Ramos (cell line): ENCODE measurements at regions not wholly inside any gene's neighbourhood (a gene's known extent, or its start where the extent isn't known, plus 50 kb on each side); places are given as distances from the start of the nearest gene placed in this dataset.
"Not testable (repeated sequence)": the region's sequence is repeated elsewhere in the genome, so short reads cannot be mapped to it uniquely, and the experiment has no call there.

ENCODE experiments used
- in situ Hi-C: fragments of 300-500 bp; cut with MboI; formaldehyde crosslinking; loops from one replicate; pipeline ENCODE4 v1.14.3; 2022; ENCODE audit warnings: low sequenced_read_pairs; ENCODE audit not compliant: unreplicated experiment

DNA sequence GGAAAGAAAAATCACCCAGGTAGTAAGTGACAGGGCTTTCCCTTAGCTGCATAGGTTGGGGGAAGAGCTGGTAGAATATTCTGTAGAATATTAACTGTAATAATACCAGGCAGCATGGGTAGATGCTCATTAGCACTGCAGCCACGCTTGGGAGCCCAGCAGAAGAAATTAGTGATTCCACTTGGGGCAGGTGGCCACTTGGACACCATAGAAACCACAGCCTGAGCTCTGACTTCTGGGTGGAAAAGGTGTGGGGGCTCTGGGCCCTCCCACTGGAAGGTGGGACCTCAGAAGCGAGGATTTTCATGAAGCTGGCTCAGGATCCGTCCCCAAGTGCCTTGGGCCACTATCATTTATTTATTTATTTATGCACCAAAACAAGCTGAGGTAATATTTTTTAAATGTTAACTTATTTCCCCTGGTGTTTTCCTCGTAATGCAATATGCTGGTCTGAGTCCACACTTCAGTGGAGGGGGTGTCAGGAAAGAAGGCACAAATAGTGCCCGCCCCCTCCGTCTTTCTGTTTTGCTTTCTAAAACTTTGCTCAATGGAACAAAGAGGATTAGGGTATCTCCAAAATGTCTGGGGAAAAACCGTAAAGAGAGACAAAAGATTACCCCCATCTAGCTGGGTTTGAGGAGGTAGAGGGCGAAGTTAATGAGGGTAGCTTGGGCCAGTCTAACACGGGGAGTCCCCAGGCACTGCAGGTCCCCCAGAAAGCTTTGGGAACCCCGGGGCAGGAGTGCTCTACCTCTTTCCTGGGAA is 75.2 kb upstream of the GADD45A start:
- in situ Hi-C loops: no loop called here

DNA sequence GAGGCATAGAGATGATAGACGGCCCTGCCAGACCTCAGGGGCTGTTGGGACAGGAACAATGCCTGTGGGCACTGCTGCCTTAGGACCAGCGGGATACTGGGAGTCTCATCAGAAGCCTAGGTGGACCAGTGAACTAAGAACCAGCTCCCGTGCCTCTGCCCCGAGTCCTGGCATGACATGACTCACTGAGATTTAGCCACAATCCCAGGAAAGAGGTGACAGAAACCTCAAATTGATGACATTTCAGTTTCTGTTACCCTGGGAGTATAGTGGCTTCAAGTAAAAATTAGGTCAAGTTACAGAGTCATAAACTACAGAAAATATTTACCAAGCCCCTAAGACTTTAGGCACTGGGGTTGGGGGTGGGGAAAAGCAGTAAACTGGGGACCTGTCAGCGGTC is 74.6 kb upstream of the GADD45A start:
- in situ Hi-C loops: no loop called here

DNA sequence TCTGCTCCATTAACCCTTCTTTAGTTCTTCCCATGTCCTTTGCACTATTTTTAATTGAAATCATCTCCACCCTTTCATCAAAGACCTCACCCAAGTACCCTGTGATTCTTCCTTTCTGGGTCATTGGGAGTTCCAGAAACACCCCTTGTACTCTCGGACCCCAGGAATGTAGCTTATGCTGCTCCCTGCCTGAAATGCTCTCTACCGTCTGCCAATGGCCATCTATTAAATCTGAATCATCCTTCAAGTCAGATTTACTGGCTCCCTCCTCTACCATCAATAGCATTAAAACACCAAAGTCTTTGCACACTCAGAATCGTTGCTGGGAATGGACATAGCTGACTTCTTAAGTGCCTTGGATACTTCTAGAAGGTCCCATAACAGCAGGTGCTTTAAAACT is 73.2 kb upstream of the GADD45A start:
- in situ Hi-C loops: no loop called here

DNA sequence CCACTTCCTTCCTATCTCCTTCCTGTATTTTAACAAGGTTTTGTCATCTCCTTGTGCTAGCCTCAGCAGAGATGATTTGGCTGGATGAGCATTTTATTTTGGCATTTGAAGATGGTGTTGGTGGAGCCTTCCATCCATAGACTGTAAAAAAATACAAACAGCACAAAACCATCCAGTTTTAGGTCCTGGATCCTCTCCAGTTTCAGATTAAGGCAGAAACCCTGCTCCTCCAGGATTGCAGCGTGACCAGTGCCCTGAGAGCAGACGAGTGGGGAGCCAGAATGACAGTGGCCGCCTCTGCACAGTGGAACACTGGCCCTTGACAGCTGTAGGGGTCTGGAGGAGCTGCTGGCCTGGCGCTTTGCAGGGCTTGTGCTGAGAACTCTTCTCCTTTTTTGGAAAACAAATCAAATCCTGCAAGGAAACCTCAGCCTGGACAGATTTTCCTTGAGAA is 72.2 kb upstream of the GADD45A start:
- in situ Hi-C loops: no loop called here

DNA sequence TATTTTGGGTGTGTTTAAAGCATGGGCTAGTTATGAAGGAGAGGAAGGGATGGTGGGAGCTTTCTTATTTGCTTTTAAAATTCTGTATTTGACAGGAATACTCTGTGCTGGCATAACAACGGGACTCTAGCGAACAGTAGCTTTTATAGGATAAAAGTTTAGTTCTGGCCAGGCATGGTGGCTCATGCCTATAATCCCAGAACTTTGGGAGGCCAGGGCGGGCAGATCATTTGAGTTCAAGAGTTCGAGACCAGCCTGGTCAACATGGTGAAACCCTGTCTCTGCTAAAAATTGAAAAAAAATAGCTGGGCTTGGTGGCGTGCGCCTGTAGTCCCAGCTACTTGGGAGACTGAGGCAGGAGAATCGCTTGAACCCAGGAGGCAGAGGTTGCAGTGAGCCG is 71.5 kb upstream of the GADD45A start:
- in situ Hi-C loops: not testable (repeated sequence)

DNA sequence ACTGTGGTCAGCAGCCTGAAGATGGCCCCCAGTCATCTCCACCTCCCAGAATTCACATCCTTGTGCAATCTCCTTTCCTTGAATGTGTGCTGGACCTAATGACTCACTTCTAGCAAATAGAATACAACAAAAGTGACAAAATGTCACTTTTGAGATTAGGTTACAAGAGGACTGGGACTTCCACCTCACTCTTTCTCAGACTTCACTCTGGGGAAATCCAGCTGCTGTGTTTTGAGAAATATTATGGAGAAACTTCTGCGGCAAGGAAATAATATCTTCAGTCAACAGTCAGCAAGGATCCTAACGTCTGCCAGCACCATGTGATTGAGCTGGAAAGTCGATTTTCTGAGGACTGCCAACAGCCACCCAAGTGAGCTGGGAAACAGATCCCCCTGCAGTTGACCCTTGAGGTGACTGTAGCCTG is 70.5 kb upstream of the GADD45A start:
- in situ Hi-C loops: no loop called here

DNA sequence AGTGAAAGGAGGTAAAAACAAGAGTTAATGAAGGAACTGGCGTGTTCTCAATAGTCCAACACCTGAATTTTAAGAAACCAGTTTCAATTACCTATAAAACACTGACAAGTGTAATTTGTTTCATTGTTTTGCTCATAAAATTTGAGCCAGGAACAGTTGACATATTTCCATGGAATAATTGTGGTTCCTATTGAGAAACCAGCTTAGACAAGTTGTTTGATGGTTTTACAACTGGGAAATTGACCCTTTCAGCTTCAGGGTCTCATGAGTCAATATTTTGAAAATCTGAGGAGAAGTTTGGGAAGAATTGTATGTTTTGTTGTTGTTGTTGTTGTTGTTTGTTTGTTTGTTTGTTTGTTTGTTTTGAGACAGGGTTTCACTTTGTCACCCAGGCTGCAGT is 69.1 kb upstream of the GADD45A start:
- in situ Hi-C loops: no loop called here

DNA sequence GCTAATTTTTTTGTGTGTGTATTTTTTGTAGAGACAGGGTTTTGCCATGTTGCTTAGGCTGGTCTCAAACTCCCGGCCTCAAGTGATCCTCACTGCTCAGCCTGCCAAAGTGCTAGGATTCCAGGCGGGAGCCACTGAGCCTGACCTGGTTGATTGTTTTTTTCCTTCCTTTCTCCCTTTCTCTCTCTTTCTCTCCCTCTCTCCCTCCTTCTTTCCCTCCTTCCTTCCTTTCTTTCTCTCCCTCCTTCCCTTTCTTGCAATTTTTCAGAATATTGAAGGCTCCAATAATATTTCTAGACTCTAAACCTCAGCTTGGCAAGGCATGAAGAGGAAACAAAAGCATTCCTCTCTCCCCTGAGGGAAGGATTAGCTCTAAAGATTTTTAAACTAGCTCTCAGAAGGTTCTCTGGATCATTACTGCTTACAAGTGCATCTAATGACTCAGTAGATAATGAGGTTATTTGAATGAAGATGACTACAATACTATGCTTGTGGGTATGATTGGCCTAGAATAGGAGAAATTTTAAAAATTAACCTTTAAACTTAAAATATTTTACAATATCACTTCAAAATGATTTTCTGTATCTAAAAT is 68.5 kb upstream of the GADD45A start:
- in situ Hi-C loops: no loop called here

DNA sequence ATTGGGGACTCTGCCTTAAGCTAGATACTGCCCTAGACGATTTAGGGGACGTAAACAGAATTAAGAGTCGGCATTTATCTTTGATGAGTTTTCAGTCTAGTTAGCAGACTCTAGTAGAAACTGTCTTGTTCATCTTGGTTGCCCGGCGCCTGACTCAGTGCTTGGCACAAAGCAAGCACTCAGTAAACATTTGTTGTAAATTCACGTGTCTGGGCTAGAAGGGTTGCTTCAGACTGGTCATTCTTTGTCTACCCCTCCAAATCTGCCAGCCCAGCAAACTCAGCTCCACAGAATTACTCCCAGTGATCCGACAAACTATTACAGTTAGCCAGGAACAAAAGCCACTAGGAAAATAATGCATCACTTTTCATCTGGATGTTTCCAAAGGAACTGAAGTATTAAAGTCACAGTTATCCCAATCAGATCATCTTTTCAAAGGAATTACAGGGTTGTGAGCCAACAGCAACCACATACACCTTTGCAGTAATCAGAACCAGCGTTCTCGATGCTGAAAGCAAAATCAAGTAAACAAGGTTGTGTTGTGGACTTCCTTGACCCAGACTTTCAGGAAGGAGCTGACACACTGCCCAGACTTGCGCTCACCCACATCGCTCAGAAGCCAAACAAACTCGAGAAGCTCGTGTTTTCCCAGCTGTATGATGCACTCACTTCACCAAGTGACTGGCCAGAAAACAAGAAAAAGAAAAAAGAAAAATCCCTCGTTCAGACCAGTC is 66.5 kb upstream of the GADD45A start:
- in situ Hi-C loops: no loop called here

DNA sequence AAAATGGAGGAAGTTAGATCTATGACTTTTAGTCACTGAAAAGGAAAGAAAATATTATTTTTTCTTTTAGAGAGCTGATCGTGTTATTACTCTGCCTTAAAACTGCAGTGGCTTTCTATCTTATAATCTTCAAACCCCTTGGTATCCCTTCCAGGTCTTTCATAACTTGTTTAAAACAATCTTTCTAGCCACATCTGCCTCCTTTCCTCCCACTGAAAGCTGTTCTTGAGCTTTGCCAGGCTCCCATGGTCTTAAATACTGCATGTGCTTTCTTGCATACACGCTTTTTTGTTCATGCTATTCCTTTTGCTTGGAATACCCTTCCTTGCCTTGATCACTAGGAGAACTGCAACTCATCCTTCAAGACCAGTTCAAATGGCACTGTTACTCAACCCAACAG is 65.9 kb upstream of the GADD45A start:
- in situ Hi-C loops: no loop called here

DNA sequence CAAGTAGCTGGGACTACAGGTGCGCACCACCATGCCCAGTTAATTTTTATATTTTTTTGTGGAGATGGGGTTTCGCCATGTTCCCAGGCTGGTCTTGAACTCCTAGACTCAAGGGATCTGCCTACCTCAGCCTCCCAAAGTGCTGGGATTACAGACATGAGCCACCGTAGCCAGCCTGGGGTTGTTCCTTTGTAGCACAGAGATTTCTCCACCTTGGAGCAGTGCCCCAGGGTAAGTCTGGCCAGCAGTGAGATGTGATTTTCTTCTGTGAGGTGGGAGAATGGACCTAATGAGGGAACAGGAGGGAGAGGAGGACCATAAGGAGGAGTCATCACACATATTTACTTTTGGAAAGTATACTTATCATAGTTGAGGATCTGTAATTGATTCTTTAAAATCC is 61.1 kb upstream of the GADD45A start:
- in situ Hi-C loops: no loop called here

DNA sequence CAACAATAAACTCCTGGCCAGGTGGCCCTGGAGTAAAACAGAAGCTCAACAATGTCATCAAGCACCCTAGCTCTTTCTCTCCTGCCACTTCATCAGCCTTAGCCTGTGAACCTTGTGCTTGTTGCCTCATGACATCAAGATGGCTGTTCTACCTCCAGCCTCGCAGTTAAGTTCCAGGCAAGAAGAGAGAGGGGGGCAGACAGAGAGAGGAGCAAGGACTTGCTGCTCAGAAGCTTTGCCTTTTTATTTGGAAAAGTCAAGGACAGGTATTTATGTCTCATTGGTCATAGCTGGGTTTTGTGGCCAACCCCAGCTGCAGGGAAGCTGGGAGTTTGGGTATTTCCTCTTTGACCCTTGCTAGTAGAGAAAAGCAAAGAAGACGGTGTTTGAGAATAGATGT is 60.3 kb upstream of the GADD45A start:
- in situ Hi-C loops: no loop called here

DNA sequence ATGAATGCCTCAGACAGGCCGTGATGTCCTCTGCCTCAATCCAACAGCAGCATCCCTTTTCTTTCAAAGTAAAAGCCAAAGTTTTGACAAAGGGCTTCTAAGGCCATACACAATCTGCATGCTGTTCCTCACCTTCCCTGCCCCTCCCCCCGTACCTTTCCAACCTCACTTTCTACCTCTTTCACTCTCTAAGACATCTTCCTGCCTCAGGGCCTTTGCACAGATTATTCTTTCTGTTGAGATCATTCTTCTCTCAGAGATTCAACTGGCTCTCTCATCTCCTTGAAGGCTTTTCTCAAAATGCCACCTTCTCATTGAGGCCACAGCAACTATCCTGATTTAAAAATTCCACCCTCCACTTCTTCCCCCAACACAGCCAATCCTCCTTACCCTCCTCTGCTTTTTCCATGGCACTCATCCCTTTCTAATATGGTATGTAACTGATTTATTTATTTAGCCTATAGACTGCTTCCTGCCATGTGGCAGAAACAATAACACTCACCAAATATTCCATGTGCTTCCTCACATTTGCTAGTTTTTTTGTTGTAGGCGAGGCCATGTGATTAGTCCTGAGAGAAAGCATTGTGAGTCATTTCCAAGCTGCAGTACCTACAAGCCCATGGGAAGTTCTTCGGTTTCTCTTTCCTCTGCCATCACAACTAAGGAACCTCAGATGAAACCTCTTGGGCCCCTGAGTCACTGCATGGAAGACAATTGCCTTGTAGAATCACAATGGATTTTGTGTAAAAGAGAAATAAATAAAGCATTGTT is 58.7 kb upstream of the GADD45A start:
- in situ Hi-C loops: no loop called here

DNA sequence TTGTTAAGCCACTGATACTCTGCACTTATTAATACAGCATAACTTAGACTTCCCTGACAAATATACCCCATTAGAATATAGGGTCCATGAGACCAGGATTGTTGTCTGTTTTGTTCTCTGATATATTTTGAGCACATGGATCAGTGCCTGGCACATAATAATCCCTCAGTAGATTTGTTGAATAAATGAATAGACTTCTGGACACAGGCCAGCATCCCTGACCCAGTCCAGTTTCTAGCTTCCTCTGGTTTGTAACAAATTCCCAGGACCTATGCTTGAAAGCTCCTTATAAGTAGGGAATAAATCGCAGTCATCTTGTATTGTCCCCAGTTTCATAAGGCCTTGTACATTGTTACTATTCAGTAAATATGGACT is 58.2 kb upstream of the GADD45A start:
- in situ Hi-C loops: no loop called here

DNA sequence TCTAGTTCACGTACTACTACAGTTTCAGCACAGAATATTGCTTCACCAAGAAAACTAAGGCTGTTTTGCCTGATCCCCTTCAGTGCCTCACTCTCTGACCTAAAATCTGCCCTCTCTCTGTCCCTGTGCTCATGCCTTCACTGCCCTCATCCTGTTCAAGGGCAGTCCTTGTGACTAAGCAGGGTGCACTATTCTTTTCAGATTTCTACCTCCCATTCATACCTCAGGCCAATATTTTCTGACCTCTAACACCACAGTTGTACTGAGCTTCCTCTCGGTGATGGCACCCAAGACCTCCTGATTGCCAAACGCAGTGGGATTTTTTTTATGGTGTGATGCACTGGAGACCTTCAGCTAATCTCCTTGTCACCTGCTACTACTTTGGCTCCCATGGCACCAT is 57.7 kb upstream of the GADD45A start:
- in situ Hi-C loops: no loop called here

DNA sequence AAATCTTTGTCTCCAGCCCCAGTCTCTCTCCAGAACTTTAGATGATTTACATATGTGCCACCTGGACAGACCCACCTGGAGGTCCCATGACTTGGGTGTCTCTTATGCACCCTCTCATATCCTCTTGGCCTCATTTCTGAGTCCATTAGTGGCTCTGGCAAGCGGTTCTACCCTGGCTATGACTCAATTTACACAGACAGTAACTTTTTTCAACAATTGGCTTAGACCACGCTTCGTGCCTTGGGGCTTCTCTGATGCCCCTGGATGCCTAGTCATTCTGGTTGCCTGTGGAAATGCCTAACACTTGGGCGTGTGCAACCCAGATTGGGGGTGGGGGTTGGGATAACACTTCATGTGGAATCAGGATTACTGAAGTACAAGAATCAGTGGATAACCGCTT is 57.1 kb upstream of the GADD45A start:
- in situ Hi-C loops: no loop called here

DNA sequence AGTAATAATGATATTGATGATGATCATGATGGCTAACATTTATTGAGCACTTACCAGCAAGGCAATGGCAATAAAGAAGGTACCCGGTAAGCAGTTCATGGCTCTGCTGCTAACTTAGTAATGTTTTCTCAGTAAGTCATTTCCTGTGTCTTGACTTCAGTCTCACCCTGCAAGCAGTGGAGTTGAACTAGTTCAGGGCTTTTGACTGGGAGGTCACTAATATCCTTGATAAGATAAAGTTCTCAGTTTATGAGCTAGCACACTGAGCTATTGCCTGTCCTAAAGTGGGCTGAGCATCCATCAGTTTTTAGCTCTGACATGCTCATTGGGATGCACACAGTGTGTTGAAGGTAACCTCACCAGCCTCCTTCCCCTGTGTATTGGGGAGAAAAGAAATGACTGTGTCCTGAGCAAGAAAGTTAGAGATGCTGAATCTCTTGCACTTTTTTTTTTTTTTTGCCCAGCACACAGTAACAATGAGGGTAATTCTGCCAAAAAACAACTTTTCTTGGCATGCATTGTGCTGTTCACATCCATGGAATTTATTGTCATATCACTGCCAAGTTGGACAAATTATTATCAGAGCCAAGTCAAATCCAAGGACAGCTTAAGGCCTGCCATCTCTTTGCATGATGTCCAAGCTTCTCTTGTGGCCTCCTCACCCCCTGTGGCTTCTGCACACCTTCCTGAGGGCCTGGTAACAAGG is 55.5 kb upstream of the GADD45A start:
- in situ Hi-C loops: no loop called here

DNA sequence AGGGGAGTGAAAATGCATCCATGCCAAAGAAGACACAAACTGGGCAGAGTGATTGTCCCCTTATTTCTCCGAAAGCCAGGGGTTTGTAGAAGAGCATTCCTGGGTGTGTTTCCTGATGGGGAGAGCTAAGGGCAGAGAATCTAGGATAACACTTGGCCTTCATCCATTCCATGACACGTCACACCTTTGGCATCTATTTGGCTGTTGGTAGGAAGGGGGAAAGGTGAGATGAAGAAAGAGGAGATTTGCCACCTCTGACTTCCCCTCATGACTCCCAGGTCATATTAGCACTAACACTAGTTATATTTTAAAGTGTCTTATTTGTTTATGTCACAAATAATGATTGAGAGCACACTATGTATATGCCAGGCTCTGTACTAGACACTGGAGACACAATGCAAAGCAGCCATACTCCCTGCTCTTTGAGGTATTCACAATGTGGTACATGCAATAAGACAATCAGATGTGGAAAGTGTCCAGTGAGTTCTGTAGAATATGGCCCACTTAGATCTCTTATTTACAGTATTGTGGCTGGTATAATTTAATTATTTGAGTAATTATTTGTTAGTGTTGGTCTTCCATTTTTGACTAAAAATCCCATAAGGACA is 54.5 kb upstream of the GADD45A start:
- in situ Hi-C loops: no loop called here

DNA sequence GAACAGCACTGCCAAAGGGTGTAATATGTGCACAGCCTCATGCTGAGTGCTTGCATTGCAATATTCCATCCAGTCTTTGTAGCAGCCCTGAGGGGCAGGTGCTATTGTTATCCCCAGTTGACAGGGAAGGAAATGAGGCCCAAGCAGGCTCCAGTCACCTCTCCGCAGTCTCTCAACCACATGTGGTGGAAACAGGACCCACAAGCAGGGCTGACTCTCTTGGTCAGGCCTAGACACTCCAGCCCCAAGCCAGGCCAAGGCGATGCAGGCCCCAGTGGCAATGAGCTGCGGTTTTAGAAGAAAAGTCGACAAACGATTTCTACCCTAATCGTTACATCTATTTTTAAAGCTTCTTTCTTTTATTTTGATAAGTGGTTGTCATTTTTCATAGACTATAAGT is 52.6 kb upstream of the GADD45A start:
- in situ Hi-C loops: no loop called here
